Neural crest cell (in vitro differentiated cells): ENCODE measurements at regions not wholly inside any gene's neighbourhood (a gene's known extent, or its start where the extent isn't known, plus 50 kb on each side); places are given as distances from the start of the nearest gene placed in this dataset.

Experiments
- DNase-seq: peaks from one replicate; pipeline ENCODE4 v3.0.0; 2021; ENCODE audit warnings: low read depth, mixed read lengths, low spot score
- H3K27ac Mint-ChIP-seq: one replicate; pipeline ENCODE4 v1.8.0; 2021; ENCODE audit warnings: mild to moderate bottlenecking, mixed read lengths; ENCODE audit not compliant: unreplicated experiment
- H3K27me3 Mint-ChIP-seq: 2 replicates; pipeline ENCODE4 v1.8.0; 2021; ENCODE audit warnings: low read depth, mild to moderate bottlenecking, mixed read lengths
- H3K36me3 Mint-ChIP-seq: 2 replicates; pipeline ENCODE4 v1.8.0; 2021; ENCODE audit warnings: low read depth, mild to moderate bottlenecking, mixed read lengths
- H3K4me1 Mint-ChIP-seq: 2 replicates; pipeline ENCODE4 v1.8.0; 2021; ENCODE audit warnings: mixed read lengths
- H3K4me3 Mint-ChIP-seq: one replicate; pipeline ENCODE4 v1.8.0; 2021; ENCODE audit warnings: mild to moderate bottlenecking, mixed read lengths
- H3K9me3 Mint-ChIP-seq: 2 replicates; pipeline ENCODE4 v1.8.0; 2021; ENCODE audit warnings: mixed read lengths
- CTCF ChIP-seq: fragments of 200-600 bp; sonication (generic); conservative IDR thresholded peaks from 2 replicates; pipeline ENCODE4 v1.5.0; 2021; ENCODE audit warnings: antibody characterized with exemption, mild to moderate bottlenecking

GRCh38 chr4:134636338-134637051, 434.9 kb upstream of the PABPC4L start:
- peak overlapping the region; percentile 85 for H3K27ac Mint-ChIP-seq
- no peaks in the 10 kb centered on the region for H3K27me3 Mint-ChIP-seq
- no peaks in the 10 kb centered on the region for H3K9me3 Mint-ChIP-seq

GRCh38 chr4:134634301-134634700, 432.7 kb upstream of the PABPC4L start:
- TF ChIP-seq CTCF, result no peak
- no peaks in the 10 kb centered on the region for H3K27me3 Mint-ChIP-seq
- H3K4me3 Mint-ChIP-seq, result no peak overlapping the region
- H3K27ac Mint-ChIP-seq, result no peak overlapping the region
- peaks cover 12% of the 10 kb centered on the region for H3K4me1 Mint-ChIP-seq
- no peaks in the 10 kb centered on the region for H3K9me3 Mint-ChIP-seq
- DNase-seq, result no peak
- no peaks in the 10 kb centered on the region for H3K36me3 Mint-ChIP-seq

More at GRCh38 chr4:134636338-134637051, 434.9 kb upstream of the PABPC4L start:
- Mint-ChIP-seq H3K4me1 (peaks cover 16% of the 10 kb centered on the region), H3K4me3 (peak overlapping the region; percentile 27), H3K36me3 (no peaks in the 10 kb centered on the region)
- no peak for DNase-seq
- no peak for TF ChIP-seq CTCF

GRCh38 chr4:134632056-134632455, 430.5 kb upstream of the PABPC4L start:
- H3K9me3 Mint-ChIP-seq, result no peaks in the 10 kb centered on the region
- no peaks in the 10 kb centered on the region for H3K27me3 Mint-ChIP-seq
- H3K36me3 Mint-ChIP-seq, result no peaks in the 10 kb centered on the region
- no peak for DNase-seq
- no peak overlapping the region for H3K27ac Mint-ChIP-seq
- peaks cover 10% of the 10 kb centered on the region for H3K4me1 Mint-ChIP-seq
- no peak overlapping the region for H3K4me3 Mint-ChIP-seq
- TF ChIP-seq CTCF, result no peak

- H3K27ac Mint-ChIP-seq, result no peak overlapping the region
- H3K9me3 Mint-ChIP-seq, result no peaks in the 10 kb centered on the region
- H3K4me3 Mint-ChIP-seq, result no peak overlapping the region
- no peak for DNase-seq
- no peaks in the 10 kb centered on the region for H3K27me3 Mint-ChIP-seq
- no peaks in the 10 kb centered on the region for H3K36me3 Mint-ChIP-seq
- TF ChIP-seq CTCF, result no peak
- H3K4me1 Mint-ChIP-seq, result peaks cover 19% of the 10 kb centered on the region
Observed at GRCh38 chr4:134628066-134628465, 426.5 kb upstream of the PABPC4L start.

- TF ChIP-seq CTCF, result no peak
- Mint-ChIP-seq H3K27me3 (no peaks in the 10 kb centered on the region), H3K4me1 (peaks cover 25% of the 10 kb centered on the region), H3K9me3 (no peaks in the 10 kb centered on the region), H3K4me3 (no peak overlapping the region), H3K27ac (no peak overlapping the region), H3K36me3 (no peaks in the 10 kb centered on the region)
- DNase-seq, result no peak
Observed at GRCh38 chr4:134627366-134627765, 425.8 kb upstream of the PABPC4L start.
